HG03175 (cell line): ENCODE measurements at regions not wholly inside any gene's neighbourhood (a gene's known extent, or its start where the extent isn't known, plus 50 kb on each side); places are given as distances from the start of the nearest gene placed in this dataset.

Source experiments
- ATAC-seq: cut with Tn5 transposase; IDR thresholded peaks from one replicate; pipeline ENCODE4 v1.9.1; 2021; ENCODE audit warnings: mild to moderate bottlenecking, moderate library complexity; ENCODE audit not compliant: unreplicated experiment

DNA sequence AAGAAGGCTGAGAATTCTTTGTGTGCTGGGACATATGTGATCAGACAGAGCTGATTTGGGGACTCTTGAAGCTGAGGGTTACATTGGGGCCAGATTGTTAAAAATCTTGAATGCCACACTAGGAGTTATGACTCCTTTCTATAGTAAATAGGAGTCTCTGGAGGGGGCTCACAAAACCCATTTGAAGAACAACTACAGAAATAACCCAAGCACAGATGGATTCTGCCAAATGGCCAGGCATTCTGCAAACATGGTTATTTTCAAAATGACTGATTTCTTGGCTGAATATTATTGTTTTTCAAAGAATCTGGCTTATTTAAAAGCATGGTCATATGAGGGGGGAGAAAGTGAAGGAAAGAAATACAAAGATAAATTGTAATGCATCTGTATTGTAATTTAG is 625.5 kb upstream of the TENM4 start:
- ATAC-seq = no peak

DNA sequence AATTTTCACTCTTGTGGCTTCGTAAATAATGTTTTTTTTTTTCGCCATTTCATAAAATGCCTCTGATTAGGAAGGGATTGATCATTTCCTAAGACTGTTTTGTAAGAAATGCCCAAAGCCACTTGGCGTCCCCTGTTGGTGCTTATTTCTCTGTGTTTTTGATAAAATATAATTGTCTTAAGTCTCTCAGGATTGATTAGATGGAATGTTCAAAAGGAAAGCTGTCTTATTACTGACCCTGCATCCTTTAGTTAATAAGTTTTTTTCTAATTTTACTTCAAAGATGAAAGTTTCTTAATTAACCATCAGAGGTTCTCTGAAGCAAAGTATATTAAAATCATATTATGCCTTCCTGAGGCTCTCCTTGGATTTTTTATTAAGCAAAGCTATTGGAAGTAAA is 624.3 kb upstream of the TENM4 start:
- ATAC-seq = no peak

GRCh38 chr11:80061056-80061455 is 620.2 kb upstream of the TENM4 start:
- no peak for ATAC-seq

DNA sequence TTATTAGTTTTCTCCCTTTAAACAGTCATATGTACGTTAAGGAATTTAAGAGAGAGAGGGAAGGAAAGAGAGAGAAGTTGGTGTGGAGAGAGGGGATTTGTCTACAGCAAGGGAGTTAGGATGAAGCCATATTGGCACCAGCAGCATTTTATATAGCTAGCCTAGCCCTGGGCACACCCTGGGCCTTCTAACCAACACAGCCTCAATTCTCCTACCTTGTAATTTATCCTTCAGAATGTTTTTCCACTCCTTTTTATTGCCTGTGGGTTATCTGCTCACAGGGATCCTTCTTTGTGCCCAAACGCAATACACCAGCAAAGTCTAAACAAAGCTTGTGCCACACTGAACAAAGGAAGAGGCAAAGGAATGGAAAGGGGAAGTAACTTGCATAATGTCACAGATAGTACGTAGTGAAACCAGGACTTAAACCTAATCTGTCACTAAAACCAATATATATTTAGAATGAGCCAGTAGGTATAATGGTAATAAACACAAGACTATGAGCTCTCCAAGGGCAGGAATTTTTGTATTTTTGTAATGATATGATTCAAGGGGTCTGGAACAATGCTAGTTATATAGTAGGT is 613.8 kb upstream of the TENM4 start:
- no peak for ATAC-seq

DNA sequence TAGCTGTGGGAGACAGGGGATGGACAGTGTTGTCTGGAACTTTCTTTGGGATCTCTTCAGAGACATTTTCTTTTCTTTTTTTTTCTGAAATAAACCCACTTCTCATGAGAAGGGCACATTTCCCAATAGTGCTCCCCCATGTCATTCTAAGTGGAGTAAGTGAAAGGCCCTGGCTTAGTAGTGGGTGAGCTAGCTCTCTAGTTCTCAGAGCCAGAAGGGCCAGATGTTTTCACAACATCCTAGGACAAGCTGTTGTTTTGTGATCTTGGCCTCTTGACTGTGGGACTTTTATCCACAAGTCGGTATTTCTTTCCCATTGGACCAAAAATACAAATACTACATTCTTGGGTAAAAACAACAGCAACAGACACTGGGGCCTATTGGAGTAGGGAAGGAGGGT is 607.7 kb upstream of the TENM4 start:
- ATAC-seq = no peak

GRCh38 chr11:80041136-80042000 is 600.5 kb upstream of the TENM4 start:
- ATAC-seq = no peak

- no peak for ATAC-seq
These were observed 594.0 kb upstream of the TENM4 start for GRCh38 chr11:80034801-80035200.

GRCh38 chr11:80031014-80031600 is 590.3 kb upstream of the TENM4 start:
- no peak for ATAC-seq

GRCh38 chr11:80028998-80029397 is 588.2 kb upstream of the TENM4 start:
- ATAC-seq = no peak

DNA sequence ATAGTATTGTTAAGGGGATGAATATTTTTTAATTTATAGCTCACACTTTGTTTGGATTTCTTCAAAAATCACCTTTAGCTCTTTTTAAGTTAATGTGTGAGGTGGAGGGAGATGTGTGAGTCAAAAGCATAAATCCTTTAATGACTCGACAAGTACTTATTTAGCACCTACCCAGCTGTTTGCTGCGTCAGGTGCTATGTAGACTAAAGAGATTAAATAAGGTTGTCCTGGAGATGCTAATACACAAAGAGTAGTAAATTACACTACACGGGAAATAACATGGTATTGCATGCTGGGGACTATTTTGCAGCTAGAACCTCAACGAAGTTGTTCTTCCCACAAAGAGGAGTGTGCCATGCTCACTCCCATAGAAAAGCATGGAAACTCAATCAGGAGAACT is 583.3 kb upstream of the TENM4 start:
- no peak for ATAC-seq

DNA sequence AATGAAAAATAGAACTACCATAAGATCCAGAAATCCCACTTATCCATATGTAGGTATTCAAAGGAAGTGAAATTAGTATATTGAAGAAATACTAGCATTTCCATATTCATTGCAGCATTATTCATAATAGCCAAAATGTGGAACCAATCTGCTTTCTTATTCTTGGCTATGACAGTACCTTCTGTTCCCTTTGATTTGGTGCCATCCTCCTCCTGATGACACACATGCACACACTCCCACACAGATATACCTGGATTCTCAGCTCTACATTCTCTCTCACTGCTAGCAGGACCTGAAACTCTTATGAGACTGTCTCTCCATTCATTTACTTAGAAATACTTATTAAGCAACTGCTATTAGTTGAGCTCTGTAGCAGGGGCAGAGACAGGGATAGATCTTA is 582.6 kb upstream of the TENM4 start:
- no peak for ATAC-seq

GRCh38 chr11:80010536-80010935 is 569.7 kb upstream of the TENM4 start:
- no peak for ATAC-seq

DNA sequence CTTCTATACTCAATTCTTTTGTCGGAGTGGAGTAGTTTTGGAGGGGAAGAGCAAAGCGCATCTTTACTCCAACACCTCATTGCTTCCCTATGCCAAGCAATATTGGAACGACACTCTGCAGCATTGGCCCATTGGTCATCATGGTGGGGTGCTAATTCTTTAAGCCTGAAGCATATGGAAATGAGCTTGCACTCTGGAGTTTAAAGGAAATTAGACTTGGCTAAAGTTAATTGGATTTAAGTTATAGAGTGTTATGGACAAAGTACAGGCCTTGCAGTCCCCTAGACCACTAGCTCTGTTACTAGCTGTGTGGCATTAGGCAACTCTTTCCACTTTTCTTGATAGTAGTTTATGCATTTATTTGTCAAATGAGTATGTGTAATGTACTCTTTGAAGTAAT is 568.3 kb upstream of the TENM4 start:
- no peak for ATAC-seq

- no peak for ATAC-seq
These were observed 566.8 kb upstream of the TENM4 start for GRCh38 chr11:80007616-80008015.

DNA sequence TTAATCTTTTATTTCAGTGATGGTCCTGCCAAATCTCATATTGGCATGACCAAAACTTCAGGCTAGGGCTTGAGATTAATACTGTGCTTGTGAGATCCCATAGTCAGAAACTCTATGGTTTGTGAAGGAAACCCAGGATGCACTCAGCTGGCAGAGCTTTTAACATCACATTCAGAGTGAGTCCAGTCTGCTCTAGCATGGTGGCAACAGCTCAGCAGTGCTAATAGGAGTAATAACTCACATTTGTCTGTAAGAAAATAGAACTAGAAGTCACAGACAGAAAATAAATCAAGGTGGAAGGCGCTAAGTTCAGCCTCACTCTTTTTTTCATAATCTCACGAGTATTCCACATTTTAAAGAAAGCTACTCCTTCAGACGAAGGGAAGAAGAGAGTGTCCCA is 549.3 kb upstream of the TENM4 start:
- no peak for ATAC-seq

GRCh38 chr11:79982185-79982584 is 541.4 kb upstream of the TENM4 start:
- no peak for ATAC-seq

GRCh38 chr11:79980916-79981315 is 540.1 kb upstream of the TENM4 start:
- no peak for ATAC-seq

GRCh38 chr11:79973721-79974617 is 533.1 kb upstream of the TENM4 start:
- no peak for ATAC-seq

DNA sequence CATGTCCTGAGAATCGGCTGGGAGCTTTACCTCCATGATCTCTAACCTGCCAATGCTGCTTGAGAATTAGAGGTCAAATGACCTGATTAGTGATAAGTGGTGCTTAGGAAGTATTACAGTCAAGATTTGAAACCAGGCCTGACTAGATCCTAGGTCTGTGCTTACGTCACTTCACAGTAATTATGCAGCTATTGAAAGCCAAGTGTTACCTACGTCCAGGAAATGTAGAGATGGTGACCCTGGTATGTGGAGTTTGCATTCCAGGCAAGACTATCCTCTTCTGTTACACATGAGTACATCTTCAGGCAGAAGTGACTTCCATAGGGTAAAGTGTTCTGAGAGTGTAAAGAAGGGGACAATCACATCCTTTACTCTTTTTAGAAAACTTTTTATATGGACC is 530.4 kb upstream of the TENM4 start:
- no peak for ATAC-seq

GRCh38 chr11:79966592-79966991 is 525.8 kb upstream of the TENM4 start:
- no peak for ATAC-seq
